ENCODE measurements at regions not wholly inside any gene's neighbourhood (a gene's known extent, or its start where the extent isn't known, plus 50 kb on each side); places are given as distances from the start of the nearest gene placed in this dataset.

- Histone ChIP-seq H3K9me3 (ENCODE audit: control insufficient read depth in 2 of 2, insufficient read depth in 1 of 2, low read length in 1 of 2) (peaks cover 0 to 13% of the 10 kb centered on the region in 2 donors), H3K27ac (ENCODE audit: low read depth in 1 of 2, low read length in 1 of 2) (no peak overlapping the region), H3K36me3 (ENCODE audit: control insufficient read depth in 2 of 2, insufficient read depth in 2 of 2, low read length in 1 of 2) (no peaks in the 10 kb centered on the region), H3K27me3 (ENCODE audit: control insufficient read depth in 2 of 2, insufficient read depth in 1 of 2, low read length in 1 of 2) (no peaks in the 10 kb centered on the region), H3K4me1 (ENCODE audit: control insufficient read depth in 2 of 2, insufficient read depth in 2 of 2, low read length in 2 of 2) (no peaks in the 10 kb centered on the region), H3K4me3 (ENCODE audit: low read length in 2 of 2) (no peak overlapping the region)
- DNase-seq (ENCODE audit: low read depth in 6 of 9, low spot score in 9 of 9), result no peak
- 90% methylated on average over 1 of the region's 1 CpG for WGBS
Observed at GRCh38 chr2:185142677-185143076, 544.3 kb downstream of the ZNF804A start.

DNA sequence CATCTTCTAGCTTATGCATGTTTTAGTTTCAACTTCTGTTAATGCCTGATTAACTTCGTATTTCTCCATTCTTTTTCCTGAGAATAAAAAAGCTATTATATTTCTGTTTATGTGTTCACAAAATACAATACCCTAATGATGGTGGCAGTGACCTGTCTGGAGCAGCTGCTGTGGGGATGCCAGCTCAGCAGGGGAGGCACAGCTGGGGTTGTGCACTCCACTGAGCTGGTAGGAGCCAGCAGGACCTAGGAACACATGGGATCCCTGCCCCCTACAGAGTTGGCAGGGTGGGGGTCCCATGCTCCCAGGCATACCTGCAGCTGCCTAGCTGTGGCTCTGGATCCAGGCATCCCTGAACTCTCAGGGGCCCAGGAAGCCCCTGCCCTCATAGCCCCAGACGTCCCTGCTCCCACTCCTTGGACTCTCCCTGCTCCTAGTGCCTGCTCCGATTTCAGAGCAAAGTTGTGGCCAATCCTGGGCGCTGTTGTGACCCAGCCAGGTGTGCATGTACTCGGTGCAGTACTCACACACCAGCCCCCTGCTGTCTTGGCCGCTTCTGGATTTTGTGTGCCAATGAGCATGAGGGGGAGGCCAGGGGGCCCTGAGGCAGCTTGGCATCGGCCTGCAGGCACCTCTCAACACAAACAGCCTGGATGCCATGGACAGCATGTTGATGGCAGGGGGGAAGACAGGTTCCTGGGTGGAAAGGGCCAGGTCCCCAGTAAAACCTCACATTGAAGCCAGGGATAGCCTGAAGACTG is 546.0 kb downstream of the ZNF804A start:
- Histone ChIP-seq H3K27ac (ENCODE audit: low read depth in 1 of 2, low read length in 1 of 2) (no peak overlapping the region), H3K4me1 (ENCODE audit: control insufficient read depth in 2 of 2, insufficient read depth in 2 of 2, low read length in 2 of 2) (no peaks in the 10 kb centered on the region), H3K27me3 (ENCODE audit: control insufficient read depth in 2 of 2, insufficient read depth in 1 of 2, low read length in 1 of 2) (no peaks in the 10 kb centered on the region), H3K9me3 (ENCODE audit: control insufficient read depth in 2 of 2, insufficient read depth in 1 of 2, low read length in 1 of 2) (peaks cover 0 to 13% of the 10 kb centered on the region in 2 donors), H3K36me3 (ENCODE audit: control insufficient read depth in 2 of 2, insufficient read depth in 2 of 2, low read length in 1 of 2) (no peaks in the 10 kb centered on the region), H3K4me3 (ENCODE audit: low read length in 2 of 2) (no peak overlapping the region)
- 87% methylated on average over 7 of the region's 7 CpGs for WGBS
- DNase-seq (ENCODE audit: low read depth in 6 of 9, low spot score in 9 of 9), result no peak

- Histone ChIP-seq H3K4me3 (ENCODE audit: low read length in 2 of 2) (no peak overlapping the region), H3K27me3 (ENCODE audit: control insufficient read depth in 2 of 2, insufficient read depth in 1 of 2, low read length in 1 of 2) (no peaks in the 10 kb centered on the region), H3K27ac (ENCODE audit: low read depth in 1 of 2, low read length in 1 of 2) (no peak overlapping the region), H3K4me1 (ENCODE audit: control insufficient read depth in 2 of 2, insufficient read depth in 2 of 2, low read length in 2 of 2) (no peaks in the 10 kb centered on the region), H3K9me3 (ENCODE audit: control insufficient read depth in 2 of 2, insufficient read depth in 1 of 2, low read length in 1 of 2) (peaks cover 0 to 7% of the 10 kb centered on the region in 2 donors), H3K36me3 (ENCODE audit: control insufficient read depth in 2 of 2, insufficient read depth in 2 of 2, low read length in 1 of 2) (no peaks in the 10 kb centered on the region)
- no peak for DNase-seq (ENCODE audit: low read depth in 6 of 9, low spot score in 9 of 9)
- WGBS, result 91% methylated on average over 11 of the region's 11 CpGs
Observed at GRCh38 chr2:185145316-185146121, 547.2 kb downstream of the ZNF804A start.

- WGBS, result 84% methylated on average over 1 of the region's 1 CpG
Observed at GRCh38 chr2:185147361-185147760, 549.0 kb downstream of the ZNF804A start.

DNA sequence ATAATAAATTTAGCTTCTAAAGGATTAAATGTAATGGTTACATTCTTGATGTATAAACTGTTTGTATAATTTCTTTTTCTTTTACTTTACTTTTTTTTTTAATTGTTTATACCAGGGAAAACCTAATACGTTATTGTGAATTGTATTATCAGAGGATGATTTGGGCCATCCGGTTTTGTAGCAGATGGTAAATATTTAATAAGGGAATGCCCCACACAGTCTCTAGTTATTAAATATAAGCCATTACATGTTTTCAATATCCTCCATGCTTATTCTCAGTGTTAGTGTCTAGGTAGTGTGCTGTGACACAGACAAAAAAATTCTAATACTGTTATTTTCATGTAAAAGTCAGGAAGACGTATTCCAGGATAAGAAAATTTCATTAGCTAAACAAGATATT is 553.9 kb downstream of the ZNF804A start:
- Histone ChIP-seq H3K4me3 (ENCODE audit: low read length in 2 of 2) (no peak overlapping the region), H3K36me3 (ENCODE audit: control insufficient read depth in 2 of 2, insufficient read depth in 2 of 2, low read length in 1 of 2) (no peaks in the 10 kb centered on the region), H3K4me1 (ENCODE audit: control insufficient read depth in 2 of 2, insufficient read depth in 2 of 2, low read length in 2 of 2) (no peaks in the 10 kb centered on the region), H3K27ac (ENCODE audit: low read depth in 1 of 2, low read length in 1 of 2) (no peak overlapping the region), H3K9me3 (ENCODE audit: control insufficient read depth in 2 of 2, insufficient read depth in 1 of 2, low read length in 1 of 2) (no peaks in the 10 kb centered on the region), H3K27me3 (ENCODE audit: control insufficient read depth in 2 of 2, insufficient read depth in 1 of 2, low read length in 1 of 2) (no peaks in the 10 kb centered on the region)
- no peak for DNase-seq (ENCODE audit: low read depth in 6 of 9, low spot score in 9 of 9)
- 92% methylated on average over 3 of the region's 3 CpGs for WGBS

More at GRCh38 chr2:185147361-185147760, 549.0 kb downstream of the ZNF804A start:
- DNase-seq (ENCODE audit: low read depth in 6 of 9, low spot score in 9 of 9), result no peak
- peaks cover 0 to 7% of the 10 kb centered on the region in 2 donors for H3K9me3 ChIP-seq (ENCODE audit: control insufficient read depth in 2 of 2, insufficient read depth in 1 of 2, low read length in 1 of 2)
- no peaks in the 10 kb centered on the region for H3K4me1 ChIP-seq (ENCODE audit: control insufficient read depth in 2 of 2, insufficient read depth in 2 of 2, low read length in 2 of 2)
- no peak overlapping the region for H3K4me3 ChIP-seq (ENCODE audit: low read length in 2 of 2)
- no peaks in the 10 kb centered on the region for H3K27me3 ChIP-seq (ENCODE audit: control insufficient read depth in 2 of 2, insufficient read depth in 1 of 2, low read length in 1 of 2)
- no peak overlapping the region for H3K27ac ChIP-seq (ENCODE audit: low read depth in 1 of 2, low read length in 1 of 2)
- no peaks in the 10 kb centered on the region for H3K36me3 ChIP-seq (ENCODE audit: control insufficient read depth in 2 of 2, insufficient read depth in 2 of 2, low read length in 1 of 2)

DNA sequence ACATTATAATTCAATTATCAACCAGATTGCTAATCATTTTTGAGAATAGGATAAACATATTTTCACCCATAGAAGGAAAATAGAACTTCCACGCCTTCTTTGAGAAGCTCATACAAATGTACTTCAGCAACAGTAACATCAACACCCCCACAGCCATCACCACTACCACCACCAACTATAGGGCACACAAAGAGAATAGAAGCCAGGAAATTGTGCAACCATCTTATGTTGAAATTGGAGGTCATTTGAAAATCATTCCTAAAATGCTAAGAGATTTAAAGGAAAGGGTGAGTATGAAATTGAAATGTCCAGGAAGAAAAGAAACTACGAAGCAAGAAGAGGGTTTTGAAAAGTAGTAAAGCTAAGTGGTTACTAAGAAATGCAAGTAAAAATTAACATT is 563.4 kb downstream of the ZNF804A start:
- no peaks in the 10 kb centered on the region for H3K27me3 ChIP-seq (ENCODE audit: control insufficient read depth in 2 of 2, insufficient read depth in 1 of 2, low read length in 1 of 2)
- WGBS, result 90% methylated on average over 2 of the region's 2 CpGs
- H3K4me1 ChIP-seq (ENCODE audit: control insufficient read depth in 2 of 2, insufficient read depth in 2 of 2, low read length in 2 of 2), result no peaks in the 10 kb centered on the region
- no peak for DNase-seq (ENCODE audit: low read depth in 6 of 9, low spot score in 9 of 9)
- peaks cover 0 to 4% of the 10 kb centered on the region in 2 donors for H3K9me3 ChIP-seq (ENCODE audit: control insufficient read depth in 2 of 2, insufficient read depth in 1 of 2, low read length in 1 of 2)
- no peaks in the 10 kb centered on the region for H3K36me3 ChIP-seq (ENCODE audit: control insufficient read depth in 2 of 2, insufficient read depth in 2 of 2, low read length in 1 of 2)
- H3K4me3 ChIP-seq (ENCODE audit: low read length in 2 of 2), result no peak overlapping the region
- no peak overlapping the region for H3K27ac ChIP-seq (ENCODE audit: low read depth in 1 of 2, low read length in 1 of 2)

- Histone ChIP-seq H3K36me3 (ENCODE audit: control insufficient read depth in 2 of 2, insufficient read depth in 2 of 2, low read length in 1 of 2) (no peaks in the 10 kb centered on the region), H3K27ac (ENCODE audit: low read depth in 1 of 2, low read length in 1 of 2) (no peak overlapping the region), H3K4me1 (ENCODE audit: control insufficient read depth in 2 of 2, insufficient read depth in 2 of 2, low read length in 2 of 2) (no peaks in the 10 kb centered on the region), H3K9me3 (ENCODE audit: control insufficient read depth in 2 of 2, insufficient read depth in 1 of 2, low read length in 1 of 2) (no peaks in the 10 kb centered on the region), H3K27me3 (ENCODE audit: control insufficient read depth in 2 of 2, insufficient read depth in 1 of 2, low read length in 1 of 2) (no peaks in the 10 kb centered on the region), H3K4me3 (ENCODE audit: low read length in 2 of 2) (no peak overlapping the region)
- WGBS, result 95% methylated on average over 1 of the region's 1 CpG
- no peak for DNase-seq (ENCODE audit: low read depth in 6 of 9, low spot score in 9 of 9)
Observed at GRCh38 chr2:185174353-185174752, 564.3 kb upstream of the FSIP2 start.

- Histone ChIP-seq H3K4me1 (ENCODE audit: control insufficient read depth in 2 of 2, insufficient read depth in 2 of 2, low read length in 2 of 2) (no peaks in the 10 kb centered on the region), H3K9me3 (ENCODE audit: control insufficient read depth in 2 of 2, insufficient read depth in 1 of 2, low read length in 1 of 2) (peaks cover 0 to 2% of the 10 kb centered on the region in 2 donors), H3K4me3 (ENCODE audit: low read length in 2 of 2) (no peak overlapping the region), H3K27me3 (ENCODE audit: control insufficient read depth in 2 of 2, insufficient read depth in 1 of 2, low read length in 1 of 2) (no peaks in the 10 kb centered on the region), H3K36me3 (ENCODE audit: control insufficient read depth in 2 of 2, insufficient read depth in 2 of 2, low read length in 1 of 2) (no peaks in the 10 kb centered on the region), H3K27ac (ENCODE audit: low read depth in 1 of 2, low read length in 1 of 2) (no peak overlapping the region)
- no peak for DNase-seq (ENCODE audit: low read depth in 6 of 9, low spot score in 9 of 9)
- WGBS, result 78% methylated on average over 3 of the region's 3 CpGs
Observed at GRCh38 chr2:185179743-185180142, 558.9 kb upstream of the FSIP2 start.

DNA sequence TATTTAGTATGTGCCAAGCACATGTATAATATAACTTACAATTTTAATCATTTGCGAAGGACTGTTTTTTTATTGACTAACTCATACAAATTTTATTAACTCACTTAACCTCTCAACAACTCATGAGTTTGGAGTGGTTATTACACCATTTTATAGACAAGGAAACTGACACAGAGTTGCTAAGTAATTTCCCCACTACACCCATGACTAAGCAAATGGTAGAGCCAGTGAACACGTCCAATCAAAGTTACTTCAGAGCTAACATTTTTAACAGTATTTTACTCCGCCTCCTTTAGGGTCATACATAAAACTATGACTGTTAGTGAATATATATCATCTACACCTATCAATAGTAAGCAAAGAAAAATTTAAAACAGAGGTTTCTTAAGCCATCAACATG is 556.7 kb upstream of the FSIP2 start:
- Histone ChIP-seq H3K4me3 (ENCODE audit: low read length in 2 of 2) (no peak overlapping the region), H3K27me3 (ENCODE audit: control insufficient read depth in 2 of 2, insufficient read depth in 1 of 2, low read length in 1 of 2) (no peaks in the 10 kb centered on the region), H3K36me3 (ENCODE audit: control insufficient read depth in 2 of 2, insufficient read depth in 2 of 2, low read length in 1 of 2) (no peaks in the 10 kb centered on the region), H3K27ac (ENCODE audit: low read depth in 1 of 2, low read length in 1 of 2) (no peak overlapping the region), H3K4me1 (ENCODE audit: control insufficient read depth in 2 of 2, insufficient read depth in 2 of 2, low read length in 2 of 2) (no peaks in the 10 kb centered on the region), H3K9me3 (ENCODE audit: control insufficient read depth in 2 of 2, insufficient read depth in 1 of 2, low read length in 1 of 2) (peaks cover 0 to 11% of the 10 kb centered on the region in 2 donors)
- 90% methylated on average over 3 of the region's 3 CpGs for WGBS
- DNase-seq (ENCODE audit: low read depth in 6 of 9, low spot score in 9 of 9), result no peak
